Pancreas (tissue), 10 donors: ENCODE measurements at regions not wholly inside any gene's neighbourhood (a gene's known extent, or its start where the extent isn't known, plus 50 kb on each side); places are given as distances from the start of the nearest gene placed in this dataset.
A peak's percentile ranks its signal among the peaks of the same experiment; 100 is the strongest.

Experiments used
- ATAC-seq, 4 donors: fragments of 200-7000 bp; cut with Tn5 transposase; one replicate each; pipeline versions ENCODE4 v1.8.0 to v1.9.1; 2020; ENCODE audit warnings: mild to moderate bottlenecking in 4 of 4, moderate library complexity in 4 of 4
- DNase-seq, 6 donors: peaks; one replicate each; pipeline ENCODE4 v3.0.0-alpha.2; 2020
- FAIRE-seq: peaks from 2 replicates; lab custom pipeline; 2012; peaks lifted over from hg19 to GRCh38; lab: Jason Lieb, UNC
- H3K27ac ChIP-seq, 4 donors: fragments of 200-600 bp; sonication (generic); 1 replicate in 3 of 4; 2 replicates in 1 of 4; pipeline versions ENCODE4 v1.5.0 to v1.8.0; 2020
- H3K27me3 ChIP-seq, 4 donors: fragments of 200-600 bp; one replicate each; pipeline ENCODE4 v1.8.0; 2021
- H3K36me3 ChIP-seq, 3 donors: fragments of 200-600 bp; sonication (generic) in 1 of 3; one replicate each; pipeline versions ENCODE4 v1.5.0 to v1.8.0; 2020 to 2021
- H3K4me1 ChIP-seq, 3 donors: fragments of 200-600 bp; one replicate each; pipeline ENCODE4 v1.8.0; 2021
- H3K4me3 ChIP-seq, 4 donors: fragments of 200-600 bp; sonication (generic) in 2 of 4; one replicate each; pipeline versions ENCODE4 v1.5.0 to v1.8.0; 2020 to 2021
- H3K9me3 ChIP-seq, 4 donors: fragments of 200-600 bp; one replicate each; pipeline ENCODE4 v1.8.0; 2021
- WGBS, 2 donors: extraction: QIAGEN DNeasy Blood & Tissue Kit; methylation state at CpG; one replicate each; pipeline ENCODE4 v1.1.7; 2013; 5-methylcytosine and 5-hydroxymethylcytosine counted together
- intact Hi-C, 3 donors: fragments of 100-400 bp; cut with DNase I; formaldehyde crosslinking; loops; one replicate each; pipeline versions ENCODE4 v1.11.1 to v1.14.2; 2022
- TF ChIP-seq, protein P1 (sequence below), 4 donors: fragments of 200-600 bp; sonication (generic) in 3 of 4; IDR thresholded peaks; one replicate each; pipeline versions ENCODE4 v1.5.0 to v1.8.0; 2021; ENCODE audit warnings: antibody characterized with exemption in 4 of 4
- donor health status: healthy with polysubstance abuse.
- donor health status: DM: no; HTN: no; CAD: no; lungs with moderate emphysema.
- donor health status: DM: no; HTN: no; CAD: no.
- donor health status: control.
- donor health status: control.
- donor health status: Bipolar disorder and iron deficiency.
- donor health status: DM: yes; HTN: yes; CAD: no.
- donor health status: DM: no; HTN: no; CAD: no.
- donor health status: DM: no; HTN: no; CAD: no.
- donor health status: DM: yes; HTN: yes; CAD: no.

DNA sequence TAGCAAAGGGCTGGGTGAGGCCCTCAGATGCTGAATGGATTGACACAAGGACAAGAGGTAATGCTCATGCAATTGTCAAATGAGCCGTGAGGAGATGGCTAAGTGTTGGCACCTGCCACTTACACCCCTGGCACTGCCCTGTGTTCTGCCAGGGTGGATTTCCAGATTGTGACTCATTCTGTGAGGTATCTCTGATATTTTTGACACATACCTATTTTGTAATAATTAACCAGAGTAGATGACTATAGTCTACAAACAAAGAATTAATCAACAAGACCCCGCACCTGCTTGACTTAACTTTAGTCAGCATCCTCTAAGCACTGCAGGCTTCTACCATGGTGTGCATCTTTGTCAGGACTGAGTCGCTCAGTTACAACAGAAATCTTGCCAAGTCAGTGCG, 200.8 kb downstream of the DIRAS2 start:
- peak in 3 of 4 donors; percentile 41 to 91 (median 58) for ATAC-seq
- Histone ChIP-seq H3K27ac (no peak overlapping the region), H3K27me3 (no peaks in the 10 kb centered on the region), H3K36me3 (no peaks in the 10 kb centered on the region), H3K9me3 (no peaks in the 10 kb centered on the region), H3K4me3 (no peak overlapping the region), H3K4me1 (no peaks in the 10 kb centered on the region)
- intact Hi-C loops, result no loop called here
- TF ChIP-seq, protein P1, sequence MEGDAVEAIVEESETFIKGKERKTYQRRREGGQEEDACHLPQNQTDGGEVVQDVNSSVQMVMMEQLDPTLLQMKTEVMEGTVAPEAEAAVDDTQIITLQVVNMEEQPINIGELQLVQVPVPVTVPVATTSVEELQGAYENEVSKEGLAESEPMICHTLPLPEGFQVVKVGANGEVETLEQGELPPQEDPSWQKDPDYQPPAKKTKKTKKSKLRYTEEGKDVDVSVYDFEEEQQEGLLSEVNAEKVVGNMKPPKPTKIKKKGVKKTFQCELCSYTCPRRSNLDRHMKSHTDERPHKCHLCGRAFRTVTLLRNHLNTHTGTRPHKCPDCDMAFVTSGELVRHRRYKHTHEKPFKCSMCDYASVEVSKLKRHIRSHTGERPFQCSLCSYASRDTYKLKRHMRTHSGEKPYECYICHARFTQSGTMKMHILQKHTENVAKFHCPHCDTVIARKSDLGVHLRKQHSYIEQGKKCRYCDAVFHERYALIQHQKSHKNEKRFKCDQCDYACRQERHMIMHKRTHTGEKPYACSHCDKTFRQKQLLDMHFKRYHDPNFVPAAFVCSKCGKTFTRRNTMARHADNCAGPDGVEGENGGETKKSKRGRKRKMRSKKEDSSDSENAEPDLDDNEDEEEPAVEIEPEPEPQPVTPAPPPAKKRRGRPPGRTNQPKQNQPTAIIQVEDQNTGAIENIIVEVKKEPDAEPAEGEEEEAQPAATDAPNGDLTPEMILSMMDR (IDR thresholded peaks at IDR 0.05), result no peak
- 13 to 20% methylated on average over 4 of the region's 4 CpGs for WGBS, 2 donors
- no peak for FAIRE-seq
- DNase-seq, result no peak

DNA sequence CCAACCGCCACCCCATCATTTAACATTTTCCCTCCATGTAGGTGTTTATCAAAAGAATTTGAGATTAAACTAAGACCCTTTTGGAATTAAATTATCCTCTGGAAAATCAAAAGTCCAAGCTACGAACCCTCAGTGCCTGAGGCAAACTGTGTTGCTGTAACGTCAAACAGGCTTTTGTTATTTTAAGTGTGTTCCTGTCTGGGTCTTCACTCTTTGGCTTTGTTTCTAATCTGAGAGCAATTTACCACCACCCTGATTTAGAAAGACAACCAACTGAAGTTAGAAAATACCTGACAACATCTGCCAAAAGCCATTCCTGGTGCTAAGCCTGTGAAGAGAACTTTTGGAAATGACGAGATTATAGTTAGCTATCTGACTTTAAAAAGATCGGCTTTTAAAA, 199.9 kb downstream of the DIRAS2 start:
- Histone ChIP-seq H3K4me3 (no peak overlapping the region), H3K27me3 (no peaks in the 10 kb centered on the region), H3K9me3 (no peaks in the 10 kb centered on the region), H3K4me1 (no peaks in the 10 kb centered on the region), H3K27ac (no peak overlapping the region), H3K36me3 (no peaks in the 10 kb centered on the region)
- no peak for ATAC-seq
- intact Hi-C loops, result no loop called here
- DNase-seq, result no peak
- no peak for FAIRE-seq
- 56% methylated on average over 5 of the region's 5 CpGs for WGBS, 2 donors
- TF ChIP-seq, protein P1 (IDR thresholded peaks at IDR 0.05), result no peak

DNA sequence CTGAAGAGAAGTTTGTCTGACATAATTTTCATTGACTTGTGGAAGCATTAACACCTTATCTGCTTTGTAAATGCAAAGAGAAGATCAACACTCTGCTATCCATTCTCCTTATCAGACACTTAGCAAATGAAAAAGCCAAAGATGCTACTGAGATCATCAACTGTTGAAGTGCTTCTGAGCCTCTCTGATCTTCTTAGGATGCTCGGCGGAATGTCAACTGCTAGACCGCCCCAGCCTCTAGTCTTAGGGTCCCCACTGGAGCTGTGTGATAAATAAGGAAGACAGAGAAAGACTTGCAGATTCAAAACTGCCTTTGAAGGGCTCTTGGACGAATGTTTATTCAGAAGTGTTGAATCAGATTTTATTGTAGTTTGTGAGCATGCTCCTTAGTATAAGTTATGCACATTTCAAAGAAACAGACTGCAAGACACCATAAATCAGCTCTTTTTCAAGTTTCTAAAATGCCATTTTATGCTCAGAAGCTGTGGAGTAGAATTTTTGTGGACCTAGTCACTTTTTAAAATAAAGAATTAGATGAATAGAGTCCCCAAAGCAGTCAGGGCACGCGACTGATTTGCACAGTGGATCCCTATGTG, 197.9 kb downstream of the DIRAS2 start:
- Histone ChIP-seq H3K4me1 (no peaks in the 10 kb centered on the region), H3K36me3 (no peaks in the 10 kb centered on the region), H3K9me3 (no peaks in the 10 kb centered on the region), H3K27ac (no peak overlapping the region), H3K4me3 (no peak overlapping the region), H3K27me3 (no peaks in the 10 kb centered on the region)
- DNase-seq (no peak), FAIRE-seq (no peak), ATAC-seq (no peak)
- intact Hi-C loops, result no loop called here
- TF ChIP-seq, protein P1 (IDR thresholded peaks at IDR 0.05), result no peak
- 66 to 74% methylated on average over 6 of the region's 6 CpGs for WGBS, 2 donors

DNA sequence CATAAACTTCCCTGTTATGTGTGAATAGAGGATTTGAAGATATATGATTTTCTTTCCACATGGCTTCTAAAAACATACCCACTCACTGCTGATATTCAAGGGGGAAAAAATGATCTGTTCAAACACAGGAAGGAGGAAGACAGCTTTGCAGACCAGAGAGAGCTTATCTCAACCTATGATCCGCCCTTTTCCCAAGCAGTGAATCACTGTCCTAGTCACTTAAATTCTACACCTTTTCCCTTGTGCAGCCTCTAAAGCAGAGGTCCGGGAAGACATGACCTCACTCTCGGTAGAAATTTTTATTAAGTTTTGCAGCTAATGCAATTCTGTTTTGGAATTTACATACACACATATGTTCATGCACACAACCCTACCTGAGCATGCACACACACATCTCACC, 197.2 kb downstream of the DIRAS2 start:
- TF ChIP-seq, protein P1 (IDR thresholded peaks at IDR 0.05), result no peak
- DNase-seq (no peak), ATAC-seq (no peak), FAIRE-seq (no peak)
- Histone ChIP-seq H3K9me3 (no peaks in the 10 kb centered on the region), H3K4me3 (no peak overlapping the region), H3K27me3 (no peaks in the 10 kb centered on the region), H3K36me3 (no peaks in the 10 kb centered on the region), H3K27ac (no peak overlapping the region), H3K4me1 (no peaks in the 10 kb centered on the region)
- WGBS, 2 donors, result 66 to 72% methylated on average over 3 of the region's 3 CpGs
- intact Hi-C loops, result no loop called here

DNA sequence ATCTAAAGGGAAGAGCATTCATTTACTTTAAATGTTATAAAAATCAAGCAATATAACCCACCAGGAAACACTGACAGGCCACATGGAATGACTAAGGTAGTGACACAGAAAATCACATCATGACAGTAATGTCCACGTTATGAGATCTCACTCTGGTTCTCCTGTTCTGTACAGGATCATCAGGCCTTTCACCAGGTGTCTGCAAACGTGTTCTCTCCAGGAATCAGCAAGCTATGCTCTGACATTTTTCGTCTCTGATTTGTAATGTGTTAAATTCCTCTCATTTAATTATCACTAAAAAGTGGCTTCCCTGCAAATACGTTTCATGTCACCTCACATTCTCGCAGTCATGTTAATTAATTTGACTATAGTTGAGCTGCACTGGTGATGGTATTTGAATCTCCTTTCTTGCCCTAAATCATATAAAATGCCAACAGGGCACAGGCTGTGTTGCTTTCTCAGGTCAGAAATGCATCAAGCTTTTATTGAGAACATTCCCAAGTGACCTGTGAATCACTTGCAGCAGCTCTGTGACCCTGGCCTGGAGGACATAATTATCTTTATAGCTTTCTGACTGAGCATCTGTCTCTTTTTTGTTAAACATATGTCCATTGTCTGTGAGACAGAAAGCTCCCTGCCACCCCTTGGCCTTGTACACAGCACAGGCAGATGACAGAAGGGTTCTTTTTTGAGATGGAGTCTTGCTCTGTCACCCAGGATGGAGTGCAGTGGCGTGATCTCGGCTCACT, 196.2 kb downstream of the DIRAS2 start:
- no peak for DNase-seq
- Histone ChIP-seq H3K9me3 (no peaks in the 10 kb centered on the region), H3K36me3 (no peaks in the 10 kb centered on the region), H3K4me3 (no peak overlapping the region), H3K27me3 (no peaks in the 10 kb centered on the region), H3K4me1 (no peaks in the 10 kb centered on the region), H3K27ac (no peak overlapping the region)
- 66 to 71% methylated on average over 7 of the region's 7 CpGs for WGBS, 2 donors
- TF ChIP-seq, protein P1 (IDR thresholded peaks at IDR 0.05), result no peak
- FAIRE-seq, result no peak
- ATAC-seq, result no peak
- intact Hi-C loops, result no loop called here
